Epithelial cell of proximal tubule (primary cell): ENCODE measurements at regions not wholly inside any gene's neighbourhood (a gene's known extent, or its start where the extent isn't known, plus 50 kb on each side); places are given as distances from the start of the nearest gene placed in this dataset.

Experiments used
- DNase-seq: peaks from one replicate; pipeline ENCODE4 v3.0.0-alpha.2; 2011; ENCODE audit warnings: low read depth
- H3K4me3 ChIP-seq: 2 replicates; pipeline ENCODE4 v1.5.1; 2011; ENCODE audit warnings: low read depth, mild to moderate bottlenecking, low read length
- TF ChIP-seq, protein P1 (sequence below): conservative IDR thresholded peaks from 2 replicates; pipeline ENCODE4 v1.5.1; 2012; ENCODE audit warnings: low read depth, mild to moderate bottlenecking, low read length

DNA sequence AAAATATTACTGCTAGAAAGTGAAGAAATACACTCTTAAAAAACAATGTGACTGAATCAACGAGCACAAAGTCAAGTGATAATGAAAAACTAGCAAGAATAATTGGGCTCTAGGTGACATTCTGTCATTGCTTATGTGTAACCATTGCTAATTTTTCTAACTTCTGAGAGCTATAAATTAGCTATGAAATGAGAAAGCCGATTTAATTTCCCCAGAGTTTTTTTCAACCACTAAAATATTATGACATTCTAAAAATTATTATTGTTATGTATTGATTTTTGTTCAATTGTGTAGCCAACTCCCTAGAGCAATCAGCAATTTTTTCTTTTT lies 458.6 kb upstream of the ATXN8OS start:
- no peak for DNase-seq

DNA sequence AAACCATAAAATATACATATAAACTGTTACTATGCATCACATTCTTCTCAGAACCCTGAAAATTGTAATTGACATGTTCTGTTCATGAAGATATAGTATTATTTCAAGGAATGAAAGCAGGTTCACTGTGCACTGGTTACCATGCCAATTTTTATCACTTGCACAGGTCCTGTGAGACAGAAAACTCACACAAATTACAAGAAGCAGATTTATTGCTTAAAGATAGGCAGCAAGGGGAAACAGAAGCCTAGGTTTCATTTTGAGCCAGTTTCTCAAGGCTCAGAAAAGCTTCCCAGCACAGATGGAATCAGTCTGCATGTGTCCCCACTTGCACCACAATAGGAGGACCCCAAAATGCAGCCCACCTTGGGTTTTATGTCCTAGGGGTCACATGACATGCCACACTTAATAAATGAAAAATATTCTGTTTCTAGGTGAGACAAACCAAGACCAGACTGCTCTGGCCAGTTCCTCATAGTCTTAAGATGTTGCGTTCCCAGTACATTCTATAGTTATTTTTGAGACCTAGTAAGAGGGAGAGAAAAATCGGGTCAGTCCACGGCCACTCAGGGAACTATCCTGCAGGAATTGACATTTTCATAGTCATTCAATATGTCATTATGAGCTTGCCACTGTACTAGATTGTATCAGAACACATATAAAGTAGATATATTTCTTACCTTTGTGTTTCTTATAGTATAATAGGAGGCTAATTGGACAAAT lies 459.1 kb upstream of the ATXN8OS start:
- no peak overlapping the region for H3K4me3 ChIP-seq

More for the DNA sequence above, 458.6 kb upstream of the ATXN8OS start:
- H3K4me3 ChIP-seq = no peak overlapping the region
- TF ChIP-seq, protein P1, sequence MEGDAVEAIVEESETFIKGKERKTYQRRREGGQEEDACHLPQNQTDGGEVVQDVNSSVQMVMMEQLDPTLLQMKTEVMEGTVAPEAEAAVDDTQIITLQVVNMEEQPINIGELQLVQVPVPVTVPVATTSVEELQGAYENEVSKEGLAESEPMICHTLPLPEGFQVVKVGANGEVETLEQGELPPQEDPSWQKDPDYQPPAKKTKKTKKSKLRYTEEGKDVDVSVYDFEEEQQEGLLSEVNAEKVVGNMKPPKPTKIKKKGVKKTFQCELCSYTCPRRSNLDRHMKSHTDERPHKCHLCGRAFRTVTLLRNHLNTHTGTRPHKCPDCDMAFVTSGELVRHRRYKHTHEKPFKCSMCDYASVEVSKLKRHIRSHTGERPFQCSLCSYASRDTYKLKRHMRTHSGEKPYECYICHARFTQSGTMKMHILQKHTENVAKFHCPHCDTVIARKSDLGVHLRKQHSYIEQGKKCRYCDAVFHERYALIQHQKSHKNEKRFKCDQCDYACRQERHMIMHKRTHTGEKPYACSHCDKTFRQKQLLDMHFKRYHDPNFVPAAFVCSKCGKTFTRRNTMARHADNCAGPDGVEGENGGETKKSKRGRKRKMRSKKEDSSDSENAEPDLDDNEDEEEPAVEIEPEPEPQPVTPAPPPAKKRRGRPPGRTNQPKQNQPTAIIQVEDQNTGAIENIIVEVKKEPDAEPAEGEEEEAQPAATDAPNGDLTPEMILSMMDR = no peak

DNA sequence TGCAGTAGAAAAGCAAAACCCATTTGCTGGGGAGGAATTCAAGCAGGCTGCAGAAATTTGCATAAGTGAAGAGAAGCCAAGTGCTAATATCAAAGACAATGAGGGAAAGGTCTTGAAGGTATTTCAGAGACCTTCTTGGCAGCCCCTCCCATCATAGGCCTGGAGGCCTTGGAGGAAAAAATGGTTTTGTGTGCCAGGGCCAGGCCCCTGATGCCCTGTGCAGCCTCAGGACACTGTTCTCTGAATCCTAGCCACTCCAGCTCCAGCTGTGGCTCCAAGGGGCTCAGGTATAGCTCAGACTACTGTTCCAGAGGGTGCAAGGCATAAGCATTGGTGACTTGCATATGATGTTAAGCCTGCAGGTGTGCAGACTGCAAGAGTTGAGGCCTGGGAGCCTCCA lies 463.2 kb upstream of the ATXN8OS start:
- TF ChIP-seq, protein P1 = no peak
- no peak for DNase-seq
- no peak overlapping the region for H3K4me3 ChIP-seq

More for the DNA sequence above, 459.1 kb upstream of the ATXN8OS start:
- no peak for DNase-seq
- TF ChIP-seq, protein P1 = no peak

DNA sequence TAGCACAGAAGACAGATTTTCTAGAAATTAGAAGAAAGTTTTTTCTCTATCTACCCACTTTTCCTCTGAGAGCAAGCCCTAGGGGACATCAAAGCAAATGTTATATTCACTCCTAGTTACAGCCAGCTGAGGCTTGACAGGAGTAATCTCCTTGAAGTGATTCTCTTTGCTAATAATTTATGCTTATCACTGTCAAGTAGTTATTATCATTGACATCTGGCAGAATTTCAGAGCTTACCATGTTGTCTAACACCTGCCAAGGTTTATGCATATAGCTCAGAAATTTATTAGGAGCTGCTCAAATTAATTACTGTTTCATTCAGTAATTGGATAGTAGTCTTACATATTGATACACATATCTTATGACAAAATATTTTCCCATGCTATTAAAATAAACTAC lies 465.9 kb upstream of the ATXN8OS start:
- TF ChIP-seq, protein P1 = no peak
- DNase-seq = no peak
- H3K4me3 ChIP-seq = no peak overlapping the region

DNA sequence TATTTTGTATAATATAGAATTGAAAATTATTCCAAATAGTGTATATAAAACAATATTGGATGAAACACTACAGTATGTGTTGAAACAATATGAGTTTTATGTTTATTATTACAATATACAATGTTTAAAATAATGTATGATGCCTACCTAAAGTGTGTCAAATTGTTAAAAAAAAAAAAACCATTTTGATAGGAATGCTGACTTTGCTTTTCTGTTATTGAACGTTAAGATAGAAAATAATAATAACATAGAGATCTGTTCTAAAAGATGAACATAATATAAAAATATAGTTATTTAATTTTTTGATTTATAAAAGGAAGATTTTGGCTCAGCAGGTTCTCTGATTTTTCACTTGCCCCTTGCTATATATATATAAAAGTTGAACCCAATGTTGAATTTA lies 474.6 kb upstream of the ATXN8OS start:
- TF ChIP-seq, protein P1 = no peak
- no peak for DNase-seq
- no peak overlapping the region for H3K4me3 ChIP-seq

DNA sequence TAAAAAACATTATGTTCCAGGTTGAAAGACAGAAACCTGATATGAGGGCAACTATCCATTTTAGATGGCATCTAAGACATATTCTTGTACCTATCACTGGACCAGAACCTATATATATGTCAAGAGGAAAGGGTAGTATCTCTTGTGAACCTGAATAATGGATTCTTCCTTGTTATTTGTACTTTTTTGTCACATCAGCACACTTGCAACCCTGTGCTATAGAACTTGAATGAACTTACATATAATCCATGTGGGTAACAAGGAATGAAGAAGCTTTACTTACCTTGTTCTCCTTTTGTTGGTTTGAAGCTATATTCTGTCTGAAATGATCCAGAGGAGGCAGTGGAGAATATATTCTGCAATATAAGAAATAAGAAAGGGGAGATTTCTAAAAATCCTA lies 483.7 kb upstream of the ATXN8OS start:
- TF ChIP-seq, protein P1 = no peak
- DNase-seq = no peak
- H3K4me3 ChIP-seq = no peak overlapping the region

DNA sequence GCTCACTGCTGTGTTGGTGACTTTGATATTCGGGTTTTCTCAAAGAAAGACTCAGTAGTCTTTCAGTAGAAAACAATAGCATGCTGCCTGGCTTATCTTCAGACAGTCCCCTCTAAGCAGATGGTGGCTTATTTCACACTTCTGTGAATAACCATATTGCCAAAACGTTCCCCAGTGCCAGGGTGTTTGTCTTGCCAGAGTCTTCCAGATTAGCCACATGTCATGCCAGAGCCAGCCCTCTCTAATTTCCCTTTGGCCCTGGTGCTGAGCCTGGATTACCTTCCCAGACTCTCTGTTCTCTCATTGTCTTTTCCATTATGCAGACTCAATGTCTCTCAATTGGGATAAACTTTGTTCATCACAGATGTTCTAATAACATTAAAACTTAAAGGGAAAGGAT lies 488.0 kb upstream of the ATXN8OS start:
- H3K4me3 ChIP-seq = no peak overlapping the region
- TF ChIP-seq, protein P1 = no peak
- no peak for DNase-seq
